NCI-H82 treated with DMSO at 0.1 percent for 48 hours (cell line): ENCODE measurements at regions not wholly inside any gene's neighbourhood (a gene's known extent, or its start where the extent isn't known, plus 50 kb on each side); places are given as distances from the start of the nearest gene placed in this dataset.
"Not testable (repeated sequence)": the region's sequence is repeated elsewhere in the genome, so short reads cannot be mapped to it uniquely, and the experiment has no call there.

Experiments used
- DNase-seq: peaks from one replicate; lab custom pipeline; 2025; ENCODE audit not compliant: unreplicated experiment; lab: John Stamatoyannopoulos, UW

- DNase-seq = not testable (repeated sequence)
Observed at GRCh38 chr7:142507066-142507465, 242.2 kb upstream of the PRSS1 start.

DNA sequence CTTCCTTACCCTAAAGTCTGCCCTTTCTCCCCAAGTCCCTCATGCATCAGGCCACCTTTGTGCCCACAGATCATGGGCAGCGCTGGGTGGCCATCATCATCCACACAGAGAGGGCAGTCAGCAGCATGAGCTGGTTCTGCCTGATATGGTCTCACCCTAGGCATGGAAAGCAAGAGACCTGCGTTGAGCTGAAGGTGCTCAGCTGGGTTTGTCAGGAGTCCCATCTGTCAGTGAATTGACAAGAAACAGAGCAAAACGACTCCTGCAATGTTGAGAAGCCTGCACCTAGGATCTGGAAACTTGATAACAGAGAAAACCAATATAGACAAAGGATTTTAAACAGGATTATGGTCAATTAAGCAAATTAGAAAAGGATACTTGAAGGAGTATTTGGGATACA lies 242.7 kb upstream of the PRSS1 start:
- DNase-seq = no peak

- DNase-seq = not testable (repeated sequence)
Observed at GRCh38 chr7:142503949-142504348, 245.3 kb upstream of the PRSS1 start.

GRCh38 chr7:142503036-142503435 lies 245.2 kb upstream of the PRSS58 start:
- no peak for DNase-seq

DNA sequence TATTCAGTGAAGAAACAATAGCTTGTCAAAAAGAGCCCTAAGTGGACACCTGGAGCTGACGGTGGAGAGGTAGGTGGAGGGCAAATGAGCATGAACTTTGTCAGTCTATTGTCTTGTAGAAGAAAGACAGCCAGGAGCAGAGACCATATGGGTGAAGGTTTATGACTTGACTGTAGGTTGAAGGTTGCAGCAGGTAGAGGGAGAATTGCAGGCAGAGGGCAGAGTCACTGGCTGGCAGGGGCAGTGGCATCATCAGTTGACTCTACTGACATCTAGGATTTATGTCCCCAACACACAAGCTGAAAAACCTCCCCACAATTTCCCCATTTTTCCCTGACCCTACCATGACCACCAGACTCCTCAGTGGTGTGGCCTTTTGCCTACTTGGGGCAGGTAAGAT lies 243.6 kb upstream of the PRSS58 start:
- DNase-seq = no peak

DNA sequence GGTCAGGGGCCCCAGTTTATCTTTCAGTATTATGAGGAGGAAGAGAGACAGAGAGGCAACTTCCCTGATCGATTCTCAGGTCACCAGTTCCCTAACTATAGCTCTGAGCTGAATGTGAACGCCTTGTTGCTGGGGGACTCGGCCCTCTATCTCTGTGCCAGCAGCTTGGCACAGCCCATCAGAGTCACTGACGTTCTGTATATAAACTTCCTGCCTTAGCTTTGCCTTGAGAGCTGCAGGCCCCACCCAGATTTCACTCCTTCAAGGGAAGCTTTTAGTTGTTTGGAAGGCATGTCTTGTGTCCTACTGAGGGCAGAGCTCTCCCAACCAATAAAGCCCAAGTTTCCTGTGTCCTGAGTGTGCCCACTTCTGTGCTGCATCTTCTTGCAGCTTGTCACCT lies 242.5 kb upstream of the PRSS58 start:
- no peak for DNase-seq

GRCh38 chr7:142499635-142500034 lies 241.8 kb upstream of the PRSS58 start:
- DNase-seq = no peak

DNA sequence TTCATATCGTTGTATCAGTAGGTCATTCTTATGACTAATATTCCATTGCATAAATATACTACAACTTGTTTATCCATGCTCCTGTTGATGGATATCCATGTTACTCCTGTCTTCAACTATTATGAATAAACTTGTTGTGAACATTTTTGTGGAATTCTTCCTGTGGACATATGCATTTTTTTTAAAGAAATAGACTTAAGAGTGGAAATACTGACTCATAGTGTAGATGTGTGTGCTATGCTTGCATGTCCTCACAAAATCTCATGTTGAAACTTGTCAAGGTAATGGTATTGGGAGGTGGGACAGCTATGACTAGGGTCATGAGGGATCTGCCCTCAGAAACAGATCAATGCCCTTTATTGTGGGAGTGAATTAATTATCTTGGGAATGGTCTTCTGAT lies 240.5 kb upstream of the PRSS58 start:
- no peak for DNase-seq

- no peak for DNase-seq
Observed at GRCh38 chr7:142496545-142496991, 238.7 kb upstream of the PRSS58 start.

DNA sequence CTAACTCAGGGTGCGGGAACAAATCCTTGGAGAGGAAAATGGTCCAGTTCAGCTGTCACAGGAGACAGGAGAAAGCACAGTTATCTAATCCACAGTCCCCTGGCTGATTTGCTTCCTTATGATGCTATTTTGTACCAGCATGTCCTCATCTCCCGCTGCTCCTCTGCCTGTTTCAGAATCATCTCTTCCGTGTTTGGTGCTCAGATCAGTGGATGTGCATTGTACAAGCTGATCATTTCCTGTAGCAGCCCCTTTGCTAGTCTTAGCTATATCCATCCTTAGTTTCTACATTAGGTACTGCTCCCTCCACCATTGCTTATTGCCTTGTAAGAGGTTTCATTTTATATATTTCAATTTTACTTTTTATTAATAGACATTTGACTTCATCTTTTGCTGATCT lies 238.0 kb upstream of the PRSS58 start:
- DNase-seq = not testable (repeated sequence)

GRCh38 chr7:142495301-142495700 lies 237.4 kb upstream of the PRSS58 start:
- DNase-seq = not testable (repeated sequence)

DNA sequence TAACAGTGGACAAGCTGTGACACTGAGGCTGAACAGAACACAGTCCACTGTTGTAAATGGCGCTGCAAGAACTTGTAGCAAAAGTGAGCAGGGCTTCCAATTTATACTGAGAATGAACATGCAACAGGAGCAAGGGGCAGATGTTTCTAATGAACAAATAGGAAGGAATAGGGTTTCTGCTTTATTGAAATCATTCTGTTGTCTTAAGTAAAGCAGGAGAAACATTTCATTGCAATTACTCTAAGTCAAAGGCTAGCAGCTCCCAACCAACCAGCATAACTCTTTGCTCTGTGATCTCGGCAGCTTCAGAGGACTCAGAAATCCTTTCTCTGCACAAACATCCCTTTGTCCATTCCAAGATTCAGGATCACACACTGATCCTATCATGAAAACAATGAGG lies 236.2 kb upstream of the PRSS58 start:
- no peak for DNase-seq

- DNase-seq = no peak
Observed at GRCh38 chr7:142488842-142489241, 231.0 kb upstream of the PRSS58 start.

GRCh38 chr7:142488036-142488633 lies 230.3 kb upstream of the PRSS58 start:
- DNase-seq = no peak

GRCh38 chr7:142487565-142487964 lies 229.7 kb upstream of the PRSS58 start:
- not testable (repeated sequence) for DNase-seq

DNA sequence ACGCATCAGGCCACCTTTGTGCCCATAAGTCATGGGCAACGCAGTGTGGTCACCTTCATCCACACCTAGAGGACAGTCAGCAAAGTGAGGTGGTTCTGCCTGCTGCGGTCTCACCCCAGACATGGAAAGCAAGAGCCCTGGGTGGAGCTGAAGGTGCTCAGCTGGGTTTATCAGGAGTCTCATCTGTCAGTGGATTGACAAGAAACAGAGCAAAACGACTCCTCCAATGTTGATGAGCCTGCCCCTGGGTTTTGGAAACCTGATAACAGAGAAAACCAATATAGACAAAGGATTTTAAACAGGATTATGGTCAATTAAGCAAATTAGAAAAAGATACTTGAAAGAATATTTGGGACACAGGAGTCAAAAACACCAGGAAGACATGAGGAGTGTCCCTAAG lies 229.3 kb upstream of the PRSS58 start:
- no peak for DNase-seq

DNA sequence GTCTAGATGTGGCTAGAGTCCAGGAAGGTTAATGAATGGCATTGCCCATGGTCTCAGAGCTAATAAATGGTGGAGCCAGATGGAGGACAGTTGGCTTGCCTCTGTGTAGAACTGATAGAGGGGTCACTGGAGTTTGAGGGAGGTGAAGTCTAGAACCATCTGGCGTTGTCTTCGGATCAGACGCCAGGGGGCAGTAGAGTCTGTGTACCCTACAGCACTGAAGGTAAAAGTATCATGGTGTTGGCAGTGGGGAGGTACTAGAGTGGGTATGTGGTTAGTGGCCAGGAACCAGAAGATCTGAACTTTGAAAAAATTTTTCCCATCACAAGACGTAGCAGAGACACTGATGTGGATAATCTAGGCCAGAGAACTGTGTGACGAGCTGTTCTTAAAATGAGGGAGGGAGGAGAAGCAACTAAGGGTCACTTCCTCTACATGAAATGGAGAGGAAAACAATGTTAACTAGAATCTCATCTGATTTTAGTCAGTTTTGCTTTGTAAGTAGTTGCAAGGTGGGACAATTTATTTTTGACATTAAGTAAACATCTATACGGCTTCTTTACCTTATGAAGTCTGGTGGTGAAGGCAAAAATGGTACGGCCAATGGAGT lies 227.9 kb upstream of the PRSS58 start:
- DNase-seq = no peak

DNA sequence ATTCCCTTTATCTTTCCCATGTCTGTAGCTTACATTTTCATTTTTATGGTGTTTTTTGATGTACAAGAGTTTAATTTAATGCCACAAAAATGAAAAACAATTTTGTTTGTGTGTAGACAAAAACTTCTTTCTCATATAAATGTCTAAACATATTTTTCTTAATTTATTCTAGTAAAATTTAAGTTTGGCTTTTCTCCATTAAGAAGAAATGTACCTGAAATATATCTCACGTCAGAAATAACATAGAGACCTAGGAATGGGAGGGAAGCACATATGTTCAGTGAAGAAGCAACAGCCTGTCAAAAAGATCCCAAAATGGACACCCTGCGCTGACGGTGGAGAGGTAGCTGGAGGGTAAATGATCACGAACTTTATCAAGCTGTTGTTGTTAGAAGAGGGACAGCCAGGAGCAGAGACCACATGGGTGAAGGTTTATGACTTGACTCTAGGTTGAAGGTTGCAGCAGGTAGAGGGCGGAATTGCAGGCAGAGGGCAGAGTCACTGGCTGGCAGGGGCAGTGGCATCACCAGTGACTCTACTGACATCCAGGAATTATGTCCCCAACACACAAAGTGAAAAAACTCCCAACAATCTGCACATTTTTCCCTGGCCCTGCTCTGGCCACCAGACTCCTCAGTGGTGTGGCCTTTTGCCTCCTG lies 225.9 kb upstream of the PRSS58 start:
- no peak for DNase-seq

GRCh38 chr7:142482891-142483658 lies 225.2 kb upstream of the PRSS58 start:
- peak; percentile 14 for DNase-seq

DNA sequence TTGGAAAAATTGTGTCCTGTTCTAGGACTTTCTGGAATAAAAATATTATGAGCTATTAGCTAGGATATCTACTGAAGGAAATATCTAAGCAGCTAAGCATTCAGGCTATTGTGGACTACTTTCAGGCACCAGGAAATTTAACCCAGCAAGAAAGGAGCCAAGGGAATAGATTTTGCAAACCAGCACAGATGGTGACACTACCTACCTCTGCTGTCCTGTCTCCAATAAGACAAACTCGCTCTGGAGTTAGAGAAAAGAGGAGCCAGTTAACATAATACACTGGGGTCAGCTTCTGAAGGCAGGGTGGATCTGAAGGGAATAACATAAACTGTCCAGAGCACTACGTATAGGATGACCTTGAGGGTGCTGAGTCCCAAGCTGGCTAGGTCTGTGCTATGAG lies 223.7 kb upstream of the PRSS58 start:
- DNase-seq = no peak

DNA sequence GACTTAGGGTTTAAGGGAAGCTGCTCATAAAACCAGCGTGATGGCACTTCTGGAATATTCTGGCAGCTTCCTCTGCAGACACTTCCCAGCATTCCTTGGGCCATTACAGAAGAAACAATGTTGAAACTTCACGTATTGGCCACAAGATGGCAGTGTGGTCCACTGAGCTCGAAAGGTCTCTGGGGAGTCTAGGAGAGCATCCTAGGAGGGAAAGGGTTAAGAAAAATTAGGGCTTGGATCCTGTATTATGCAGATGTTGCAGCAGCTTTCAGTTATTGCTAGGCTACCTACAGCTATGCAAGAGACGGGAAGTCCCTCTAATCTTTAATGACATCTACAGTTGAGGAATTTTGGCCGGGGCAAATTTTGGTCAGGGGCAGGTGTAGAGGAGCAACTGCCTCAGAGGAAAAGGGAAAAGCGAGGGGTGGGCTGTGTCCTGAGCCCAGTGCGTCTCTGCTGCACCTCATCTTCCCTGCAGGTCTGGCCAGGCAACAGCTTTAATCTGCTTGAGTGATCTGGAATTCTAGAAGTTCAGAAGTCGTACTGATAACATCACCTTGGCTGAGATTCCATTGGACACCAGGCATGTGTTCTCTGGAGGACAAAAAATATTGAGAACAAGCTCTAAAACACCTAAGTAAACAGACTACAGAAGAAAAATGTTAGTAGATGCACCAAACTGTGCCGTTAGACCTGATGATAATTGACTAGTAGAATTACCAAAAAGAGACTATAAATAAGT lies 220.8 kb upstream of the PRSS58 start:
- DNase-seq = peak; percentile 23
